ENCODE measurements at regions not wholly inside any gene's neighbourhood (a gene's known extent, or its start where the extent isn't known, plus 50 kb on each side); places are given as distances from the start of the nearest gene placed in this dataset.

GRCh38 chr4:123055943-123056342 is 133.5 kb upstream of the NUDT6 start:
- in situ Hi-C loops (cut with MboI; ENCODE audit: low pct_unique_long_range_greater_than_20kb, low sequenced_read_pairs, unreplicated experiment), result no loop called here
- TF ChIP-seq, protein P1, sequence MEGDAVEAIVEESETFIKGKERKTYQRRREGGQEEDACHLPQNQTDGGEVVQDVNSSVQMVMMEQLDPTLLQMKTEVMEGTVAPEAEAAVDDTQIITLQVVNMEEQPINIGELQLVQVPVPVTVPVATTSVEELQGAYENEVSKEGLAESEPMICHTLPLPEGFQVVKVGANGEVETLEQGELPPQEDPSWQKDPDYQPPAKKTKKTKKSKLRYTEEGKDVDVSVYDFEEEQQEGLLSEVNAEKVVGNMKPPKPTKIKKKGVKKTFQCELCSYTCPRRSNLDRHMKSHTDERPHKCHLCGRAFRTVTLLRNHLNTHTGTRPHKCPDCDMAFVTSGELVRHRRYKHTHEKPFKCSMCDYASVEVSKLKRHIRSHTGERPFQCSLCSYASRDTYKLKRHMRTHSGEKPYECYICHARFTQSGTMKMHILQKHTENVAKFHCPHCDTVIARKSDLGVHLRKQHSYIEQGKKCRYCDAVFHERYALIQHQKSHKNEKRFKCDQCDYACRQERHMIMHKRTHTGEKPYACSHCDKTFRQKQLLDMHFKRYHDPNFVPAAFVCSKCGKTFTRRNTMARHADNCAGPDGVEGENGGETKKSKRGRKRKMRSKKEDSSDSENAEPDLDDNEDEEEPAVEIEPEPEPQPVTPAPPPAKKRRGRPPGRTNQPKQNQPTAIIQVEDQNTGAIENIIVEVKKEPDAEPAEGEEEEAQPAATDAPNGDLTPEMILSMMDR (IDR thresholded peaks at IDR 0.05; ENCODE audit: extremely low read depth, insufficient read depth, missing control alignments), result no peak
- no peak for DNase-seq (ENCODE audit: low spot score)

DNA sequence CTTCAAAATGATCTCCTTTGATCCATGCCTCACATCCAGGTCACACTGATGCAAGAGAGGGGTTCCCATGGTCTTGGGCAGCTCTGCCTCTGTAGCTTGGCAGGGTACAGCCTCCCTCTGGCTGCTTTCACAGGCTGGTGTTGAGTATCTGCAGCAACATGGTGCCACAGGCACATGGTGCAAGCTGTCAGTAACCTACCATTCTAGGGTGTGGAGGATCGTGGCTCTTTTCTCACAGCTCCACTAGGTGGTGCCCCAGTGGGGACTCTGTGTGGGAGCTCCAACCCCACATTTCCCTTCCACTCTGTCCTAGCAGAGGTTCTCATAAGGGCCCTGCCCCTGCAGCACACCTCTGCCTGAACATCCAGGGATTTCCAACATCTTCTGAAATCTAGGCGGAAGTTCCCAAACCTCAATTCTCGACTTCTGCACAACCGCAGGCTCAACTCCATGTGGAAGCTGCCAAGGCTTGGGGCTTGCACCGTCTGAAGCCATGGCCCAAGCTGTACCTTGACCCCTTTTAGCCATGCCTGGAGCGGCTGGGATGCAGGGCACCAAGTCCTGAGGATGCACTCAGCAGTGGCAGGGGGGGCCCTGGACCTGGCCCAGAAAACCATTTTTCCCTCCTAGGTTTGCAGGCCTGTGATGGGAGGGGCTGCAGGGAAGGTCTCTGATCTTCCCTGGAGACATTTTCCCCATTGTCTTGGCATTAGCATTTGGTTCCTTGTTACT is 137.8 kb upstream of the NUDT6 start:
- no peak for DNase-seq (ENCODE audit: low spot score)
- TF ChIP-seq, protein P1 (IDR thresholded peaks at IDR 0.05; ENCODE audit: extremely low read depth, insufficient read depth, missing control alignments), result no peak
- in situ Hi-C loops (cut with MboI; ENCODE audit: low pct_unique_long_range_greater_than_20kb, low sequenced_read_pairs, unreplicated experiment), result no loop called here

- in situ Hi-C loops (cut with MboI; ENCODE audit: low pct_unique_long_range_greater_than_20kb, low sequenced_read_pairs, unreplicated experiment), result no loop called here
- DNase-seq (ENCODE audit: low spot score), result no peak
Measured at GRCh38 chr4:123064390-123064789, 142.0 kb upstream of the NUDT6 start.

DNA sequence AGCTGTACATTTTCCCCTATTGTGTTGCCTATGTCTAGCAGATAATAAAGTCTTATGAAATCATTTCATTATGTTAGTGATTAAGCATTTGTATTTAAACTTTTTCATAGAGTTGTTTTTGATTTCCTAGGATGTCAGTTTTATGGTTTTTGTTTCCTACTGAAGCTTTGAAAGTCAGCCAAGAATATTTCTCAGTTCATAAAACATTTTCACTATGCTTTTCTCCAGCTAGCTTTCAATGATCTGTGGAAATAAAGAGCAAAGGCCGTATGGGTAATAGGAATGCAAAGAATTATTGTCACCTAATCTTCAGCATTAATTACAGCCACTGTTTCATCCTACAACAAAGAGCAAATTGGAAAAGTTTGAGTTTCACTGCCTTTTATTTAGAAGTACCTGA is 145.7 kb upstream of the NUDT6 start:
- TF ChIP-seq, protein P1 (IDR thresholded peaks at IDR 0.05; ENCODE audit: extremely low read depth, insufficient read depth, missing control alignments), result no peak
- no peak for DNase-seq (ENCODE audit: low spot score)
- in situ Hi-C loops (cut with MboI; ENCODE audit: low pct_unique_long_range_greater_than_20kb, low sequenced_read_pairs, unreplicated experiment), result no loop called here

More at GRCh38 chr4:123064390-123064789, 142.0 kb upstream of the NUDT6 start:
- TF ChIP-seq, protein P1 (IDR thresholded peaks at IDR 0.05; ENCODE audit: extremely low read depth, insufficient read depth, missing control alignments), result no peak

GRCh38 chr4:123072060-123072459 is 149.7 kb upstream of the NUDT6 start:
- TF ChIP-seq, protein P1 (IDR thresholded peaks at IDR 0.05; ENCODE audit: extremely low read depth, insufficient read depth, missing control alignments), result no peak
- in situ Hi-C loops (cut with MboI; ENCODE audit: low pct_unique_long_range_greater_than_20kb, low sequenced_read_pairs, unreplicated experiment), result no loop called here
- DNase-seq (ENCODE audit: low spot score), result no peak

GRCh38 chr4:123073650-123074049 is 151.3 kb upstream of the NUDT6 start:
- in situ Hi-C loops (cut with MboI; ENCODE audit: low pct_unique_long_range_greater_than_20kb, low sequenced_read_pairs, unreplicated experiment), result no loop called here
- DNase-seq (ENCODE audit: low spot score), result no peak
- TF ChIP-seq, protein P1 (IDR thresholded peaks at IDR 0.05; ENCODE audit: extremely low read depth, insufficient read depth, missing control alignments), result no peak

Measured in GM13977 (cell line).